DND-41 (cell line): ENCODE measurements at regions not wholly inside any gene's neighbourhood (a gene's known extent, or its start where the extent isn't known, plus 50 kb on each side); places are given as distances from the start of the nearest gene placed in this dataset.

Experiments used
- ATAC-seq: fragments of 200-7000 bp; cut with Tn5 transposase; 3 replicates; pipeline ENCODE4 v1.9.1; 2021; ENCODE audit warnings: low read depth; ENCODE audit not compliant: insufficient read depth
- DNase-seq: peaks from one replicate; pipeline ENCODE4 v3.0.0-alpha.2; 2020
- H2AFZ ChIP-seq: 2 replicates; pipeline ENCODE4 v1.6.0; 2012; ENCODE audit warnings: low read depth, low read length
- H3K27ac ChIP-seq: 2 replicates; pipeline ENCODE4 v1.5.1; 2012; ENCODE audit warnings: low read length, inconsistent platforms
- H3K27me3 ChIP-seq: fragments of 200-600 bp; sonication (generic); 2 replicates; pipeline ENCODE4 v1.6.0; 2012; ENCODE audit warnings: low read length, mild to moderate bottlenecking, inconsistent platforms; ENCODE audit not compliant: insufficient read depth, poor library complexity
- H3K36me3 ChIP-seq: 2 replicates; pipeline ENCODE4 v1.5.1; 2012; ENCODE audit warnings: low read length, inconsistent platforms; ENCODE audit not compliant: insufficient read depth
- H3K4me1 ChIP-seq: 2 replicates; pipeline ENCODE4 v1.5.1; 2012; ENCODE audit warnings: mild to moderate bottlenecking, low read length; ENCODE audit not compliant: insufficient read depth
- H3K4me2 ChIP-seq: 2 replicates; pipeline ENCODE4 v1.6.0; 2012; ENCODE audit warnings: mild to moderate bottlenecking, moderate library complexity, low read length, inconsistent platforms; ENCODE audit not compliant: insufficient read depth
- H3K4me3 ChIP-seq, 2 experiments: fragments of 200-600 bp in 1 of 2; shearing (Covaris generic) in 1 of 2; 2 replicates each; pipeline ENCODE4 v1.5.1; 2012 to 2016; ENCODE audit warnings: inconsistent platforms in 2 of 2, low read length in 2 of 2, mild to moderate bottlenecking in 2 of 2, low read depth in 1 of 2, moderate library complexity in 1 of 2
- H3K79me2 ChIP-seq: 2 replicates; pipeline ENCODE4 v1.6.0; 2012; ENCODE audit warnings: low read length, inconsistent platforms; ENCODE audit not compliant: insufficient read depth
- H3K9ac ChIP-seq: 2 replicates; pipeline ENCODE4 v1.6.0; 2012; ENCODE audit warnings: low read depth, mild to moderate bottlenecking, inconsistent platforms, low read length, moderate library complexity
- H3K9me3 ChIP-seq: 2 replicates; pipeline ENCODE4 v1.5.1; 2012; ENCODE audit warnings: low read length, moderate library complexity, mild to moderate bottlenecking, inconsistent platforms; ENCODE audit not compliant: insufficient read depth, severe bottlenecking
- H4K20me1 ChIP-seq: 2 replicates; pipeline ENCODE4 v1.6.0; 2012; ENCODE audit warnings: low read length; ENCODE audit not compliant: insufficient read depth
- CTCF ChIP-seq: IDR thresholded peaks from 2 replicates; pipeline ENCODE4 v1.5.1; 2012; ENCODE audit warnings: borderline replicate concordance, low read length, moderate library complexity, mild to moderate bottlenecking; ENCODE audit not compliant: poor library complexity, severe bottlenecking; ENCODE audit errors: extremely low read depth
- EZH2 ChIP-seq: IDR thresholded peaks from 3 replicates; pipeline ENCODE4 v1.6.1; 2012; ENCODE audit warnings: borderline replicate concordance, low read depth, mild to moderate bottlenecking, moderate library complexity, low read length, inconsistent platforms; ENCODE audit not compliant: severe bottlenecking

GRCh38 chr7:41590986-41591385 is 111.9 kb downstream of the INHBA start:
- H3K4me2 ChIP-seq = no peak overlapping the region
- no peaks in the 10 kb centered on the region for H3K36me3 ChIP-seq
- H3K4me1 ChIP-seq = no peaks in the 10 kb centered on the region
- no peaks in the 10 kb centered on the region for H4K20me1 ChIP-seq
- no peaks in the 10 kb centered on the region for H3K79me2 ChIP-seq
- TF ChIP-seq CTCF (no peak), EZH2 (no peak)
- no peak for DNase-seq
- no peak overlapping the region for H3K27ac ChIP-seq
- no peak for ATAC-seq
- H3K9ac ChIP-seq = no peak overlapping the region
- H3K4me3 ChIP-seq = no peak overlapping the region
- no peaks in the 10 kb centered on the region for H3K9me3 ChIP-seq
- H3K27me3 ChIP-seq = no peaks in the 10 kb centered on the region
- H2AFZ ChIP-seq = no peak overlapping the region

- Histone ChIP-seq H3K79me2 (no peaks in the 10 kb centered on the region), H3K9me3 (no peaks in the 10 kb centered on the region), H3K36me3 (no peaks in the 10 kb centered on the region), H4K20me1 (no peaks in the 10 kb centered on the region), H3K4me2 (no peak overlapping the region), H3K27me3 (no peaks in the 10 kb centered on the region), H2AFZ (no peak overlapping the region), H3K27ac (no peak overlapping the region), H3K4me3 (no peak overlapping the region), H3K4me1 (no peaks in the 10 kb centered on the region), H3K9ac (no peak overlapping the region)
- DNase-seq (no peak), ATAC-seq (no peak)
- no peak for TF ChIP-seq EZH2
- TF ChIP-seq CTCF = no peak
Observed at GRCh38 chr7:41588341-41588740, 114.5 kb downstream of the INHBA start.

GRCh38 chr7:41586931-41587640 is 115.8 kb downstream of the INHBA start:
- no peak for TF ChIP-seq EZH2
- no peak for TF ChIP-seq CTCF
- DNase-seq (no peak), ATAC-seq (no peak)
- H2AFZ ChIP-seq = no peak overlapping the region
- no peak overlapping the region for H3K9ac ChIP-seq
- H3K9me3 ChIP-seq = no peaks in the 10 kb centered on the region
- no peaks in the 10 kb centered on the region for H3K27me3 ChIP-seq
- H3K27ac ChIP-seq = no peak overlapping the region
- no peak overlapping the region for H3K4me2 ChIP-seq
- no peaks in the 10 kb centered on the region for H4K20me1 ChIP-seq
- H3K4me3 ChIP-seq = no peak overlapping the region
- H3K36me3 ChIP-seq = no peaks in the 10 kb centered on the region
- no peaks in the 10 kb centered on the region for H3K79me2 ChIP-seq
- H3K4me1 ChIP-seq = no peaks in the 10 kb centered on the region
